Thyroid gland (tissue), 4 donors: ENCODE measurements at regions not wholly inside any gene's neighbourhood (a gene's known extent, or its start where the extent isn't known, plus 50 kb on each side); places are given as distances from the start of the nearest gene placed in this dataset.

ENCODE experiments used
- DNase-seq, 2 donors: peaks; one replicate each; pipeline ENCODE4 v3.0.0-alpha.2; 2019
- H3K27ac ChIP-seq, 3 donors: fragments of 200-600 bp; sonication (generic); 1 replicate in 2 of 3; 2 replicates in 1 of 3; pipeline ENCODE4 v1.5.1; 2016 to 2019; ENCODE audit warnings: mild to moderate bottlenecking in 1 of 3, moderate library complexity in 1 of 3
- H3K27me3 ChIP-seq: fragments of 200-600 bp; sonication (generic); one replicate; pipeline ENCODE4 v1.5.1; 2019
- H3K36me3 ChIP-seq, 2 donors: fragments of 200-600 bp; sonication (generic); one replicate each; pipeline ENCODE4 v1.5.1; 2016 to 2019
- H3K4me1 ChIP-seq, 2 donors: fragments of 200-600 bp; sonication (generic); one replicate each; pipeline ENCODE4 v1.5.1; 2017 to 2019
- H3K4me3 ChIP-seq, 3 donors: fragments of 200-600 bp; sonication (generic); replicated peaks in 1 of 3; 1 replicate in 2 of 3; 2 replicates in 1 of 3; pipeline ENCODE4 v1.5.1; 2016; ENCODE audit warnings: mild to moderate bottlenecking in 1 of 3
- H3K9me3 ChIP-seq: fragments of 200-600 bp; sonication (generic); one replicate; pipeline ENCODE4 v1.5.1; 2017
- CTCF ChIP-seq, 6 experiments: fragments of 200-600 bp in 3 of 6; fragments of 450-650 bp in 3 of 6; sonication (generic) in 3 of 6; IDR thresholded peaks; one replicate each; pipeline ENCODE4 v1.5.1; 2016 to 2019; ENCODE audit warnings: antibody characterized with exemption in 6 of 6, mild to moderate bottlenecking in 2 of 6, inconsistent platforms in 1 of 6, moderate library complexity in 1 of 6
- POLR2A ChIP-seq, 2 donors: fragments of 450-650 bp; IDR thresholded peaks; one replicate each; pipeline ENCODE4 v1.6.1; 2017; ENCODE audit warnings: antibody characterized with exemption in 2 of 2, mild to moderate bottlenecking in 2 of 2, moderate library complexity in 1 of 2
- WGBS, 2 donors: methylation state at CpG; one replicate each; pipeline ENCODE4 v1.1.5; 2017; 5-methylcytosine and 5-hydroxymethylcytosine counted together
- intact Hi-C: fragments of 100-400 bp; cut with DNase I; formaldehyde crosslinking; loops from one replicate; pipeline ENCODE4 v1.15.1; 2023

GRCh38 chr12:107938446-107938845 lies 163.9 kb downstream of the ASCL4 start:
- 62 to 71% methylated on average over 1 of the region's 1 CpG for WGBS, 2 donors
- no peak overlapping the region for H3K4me3 ChIP-seq
- DNase-seq = no peak
- no peaks in the 10 kb centered on the region for H3K4me1 ChIP-seq
- intact Hi-C loops = no loop called here
- TF ChIP-seq CTCF (IDR thresholded peaks at IDR 0.05) = no peak
- no peak for TF ChIP-seq POLR2A (IDR thresholded peaks at IDR 0.05)
- H3K27me3 ChIP-seq = no peaks in the 10 kb centered on the region
- no peaks in the 10 kb centered on the region for H3K9me3 ChIP-seq
- no peak overlapping the region for H3K27ac ChIP-seq
- H3K36me3 ChIP-seq = no peaks in the 10 kb centered on the region

GRCh38 chr12:107948391-107948945 lies 174.0 kb downstream of the ASCL4 start:
- no peak overlapping the region for H3K4me3 ChIP-seq
- WGBS, 2 donors = 69% methylated on average over 12 of the region's 12 CpGs
- no peaks in the 10 kb centered on the region for H3K27me3 ChIP-seq
- no peaks in the 10 kb centered on the region for H3K9me3 ChIP-seq
- no peak for TF ChIP-seq CTCF (IDR thresholded peaks at IDR 0.05)
- TF ChIP-seq POLR2A (IDR thresholded peaks at IDR 0.05) = no peak
- H3K36me3 ChIP-seq = no peaks in the 10 kb centered on the region
- H3K27ac ChIP-seq = no peak overlapping the region
- no peak for DNase-seq
- no peaks in the 10 kb centered on the region for H3K4me1 ChIP-seq
- intact Hi-C loops = no loop called here

GRCh38 chr12:107951024-107951423 lies 176.5 kb downstream of the ASCL4 start:
- 89 to 91% methylated on average over 2 of the region's 2 CpGs for WGBS, 2 donors
- H3K27ac ChIP-seq = no peak overlapping the region
- H3K4me3 ChIP-seq = no peak overlapping the region
- intact Hi-C loops = no loop called here
- H3K9me3 ChIP-seq = no peaks in the 10 kb centered on the region
- H3K4me1 ChIP-seq = no peaks in the 10 kb centered on the region
- no peaks in the 10 kb centered on the region for H3K27me3 ChIP-seq
- no peak for DNase-seq
- H3K36me3 ChIP-seq = no peaks in the 10 kb centered on the region
- TF ChIP-seq POLR2A (IDR thresholded peaks at IDR 0.05) = no peak
- no peak for TF ChIP-seq CTCF (IDR thresholded peaks at IDR 0.05)

GRCh38 chr12:107955966-107956643 lies 173.0 kb upstream of the WSCD2 start:
- no peak for DNase-seq
- intact Hi-C loops = no loop called here
- Histone ChIP-seq H3K9me3 (no peaks in the 10 kb centered on the region), H3K4me3 (no peak overlapping the region), H3K4me1 (no peaks in the 10 kb centered on the region), H3K27me3 (no peaks in the 10 kb centered on the region), H3K27ac (no peak overlapping the region), H3K36me3 (no peaks in the 10 kb centered on the region)
- TF ChIP-seq POLR2A (IDR thresholded peaks at IDR 0.05) (no peak), CTCF (IDR thresholded peaks at IDR 0.05) (no peak)
- 40 to 51% methylated on average over 6 of the region's 6 CpGs for WGBS, 2 donors

- intact Hi-C loops = no loop called here
- no peaks in the 10 kb centered on the region for H3K4me1 ChIP-seq
Measured at GRCh38 chr12:107957459-107957858, 171.6 kb upstream of the WSCD2 start.

More at GRCh38 chr12:107957459-107957858, 171.6 kb upstream of the WSCD2 start:
- H3K9me3 ChIP-seq = no peaks in the 10 kb centered on the region
- H3K4me3 ChIP-seq = no peak overlapping the region
- no peaks in the 10 kb centered on the region for H3K27me3 ChIP-seq
- no peak for DNase-seq
- TF ChIP-seq POLR2A (IDR thresholded peaks at IDR 0.05) (no peak), CTCF (IDR thresholded peaks at IDR 0.05) (no peak)
- H3K27ac ChIP-seq = no peak overlapping the region
- no peaks in the 10 kb centered on the region for H3K36me3 ChIP-seq
